Activated T-helper 2 cell treated with anti-CD3 and anti-CD28 coated beads, Interferon-gamma antibody, Interleukin-2, Interleukin-4, amounts not matched to agents 10 μg/mL and 5 μg/mL and 100 μg/mL, durations not matched to agents 14 hours and 24 hours and 36 hours (primary cell): ENCODE measurements at regions not wholly inside any gene's neighbourhood (a gene's known extent, or its start where the extent isn't known, plus 50 kb on each side); places are given as distances from the start of the nearest gene placed in this dataset.

ENCODE experiments used
- DNase-seq: peaks from one replicate; pipeline ENCODE4 v3.0.0; 2021; ENCODE audit warnings: low spot score
- H3K27ac Mint-ChIP-seq: one replicate; pipeline ENCODE4 v1.8.0; 2021; ENCODE audit warnings: mixed read lengths
- H3K27me3 Mint-ChIP-seq: one replicate; pipeline ENCODE4 v1.8.0; 2021; ENCODE audit warnings: low read depth, mixed read lengths
- H3K36me3 Mint-ChIP-seq: one replicate; pipeline ENCODE4 v1.8.0; 2021; ENCODE audit warnings: low read depth, mixed read lengths
- H3K4me1 Mint-ChIP-seq: one replicate; pipeline ENCODE4 v1.8.0; 2021; ENCODE audit warnings: low read depth, mixed read lengths
- H3K4me3 Mint-ChIP-seq: one replicate; pipeline ENCODE4 v1.8.0; 2021; ENCODE audit warnings: low read depth, mild to moderate bottlenecking, moderate library complexity, mixed read lengths
- H3K9me3 Mint-ChIP-seq: one replicate; pipeline ENCODE4 v1.8.0; 2021; ENCODE audit warnings: mixed read lengths
- intact Hi-C: fragments of 100-400 bp; cut with micrococcal nuclease; formaldehyde crosslinking; loops from one replicate; pipeline ENCODE4 v1.15.1; 2023

GRCh38 chr13:73935991-73936390 is 198.2 kb downstream of the KLF12 start:
- DNase-seq = no peak
- Mint-ChIP-seq H3K27me3 (no peaks in the 10 kb centered on the region), H3K4me3 (no peak overlapping the region), H3K9me3 (no peaks in the 10 kb centered on the region), H3K27ac (no peak overlapping the region), H3K4me1 (peaks cover 39% of the 10 kb centered on the region), H3K36me3 (peaks cover 17% of the 10 kb centered on the region)
- intact Hi-C loops = no loop called here

DNA sequence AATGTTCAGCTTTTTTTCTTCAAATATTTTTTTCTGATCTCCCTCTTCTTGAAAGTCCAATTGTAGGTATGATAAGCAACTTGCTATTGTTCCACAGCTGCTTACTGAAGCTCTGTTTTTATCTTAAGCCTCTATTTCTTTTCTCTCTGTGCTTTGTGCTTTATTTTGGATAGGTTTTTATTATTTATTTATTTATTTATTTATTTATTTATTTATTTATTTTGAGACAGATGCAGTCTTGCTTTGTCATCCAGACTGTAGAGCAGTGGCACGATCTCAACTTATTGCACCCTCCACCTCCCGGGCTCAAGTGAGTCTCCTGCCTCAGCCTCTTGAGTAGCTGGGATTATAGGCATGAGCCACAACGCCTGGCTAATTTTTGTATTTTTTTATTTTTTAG is 199.4 kb downstream of the KLF12 start:
- DNase-seq = no peak

GRCh38 chr13:73934215-73934641 is 200.0 kb downstream of the KLF12 start:
- no peak overlapping the region for H3K4me3 Mint-ChIP-seq
- peaks cover 7% of the 10 kb centered on the region for H3K36me3 Mint-ChIP-seq
- DNase-seq = no peak
- no peaks in the 10 kb centered on the region for H3K9me3 Mint-ChIP-seq
- peaks cover 30% of the 10 kb centered on the region for H3K4me1 Mint-ChIP-seq
- H3K27ac Mint-ChIP-seq = no peak overlapping the region
- intact Hi-C loops = no loop called here
- no peaks in the 10 kb centered on the region for H3K27me3 Mint-ChIP-seq

More for the DNA sequence above, 199.4 kb downstream of the KLF12 start:
- peaks cover 10% of the 10 kb centered on the region for H3K36me3 Mint-ChIP-seq
- H3K9me3 Mint-ChIP-seq = no peaks in the 10 kb centered on the region
- no peak overlapping the region for H3K4me3 Mint-ChIP-seq
- no peak overlapping the region for H3K27ac Mint-ChIP-seq
- intact Hi-C loops = no loop called here
- H3K4me1 Mint-ChIP-seq = peaks cover 30% of the 10 kb centered on the region
- H3K27me3 Mint-ChIP-seq = no peaks in the 10 kb centered on the region

GRCh38 chr13:73933795-73934194 is 200.4 kb downstream of the KLF12 start:
- DNase-seq = no peak
- no peak overlapping the region for H3K27ac Mint-ChIP-seq
- intact Hi-C loops = no loop called here
- H3K4me1 Mint-ChIP-seq = peaks cover 34% of the 10 kb centered on the region
- H3K27me3 Mint-ChIP-seq = no peaks in the 10 kb centered on the region
- H3K9me3 Mint-ChIP-seq = no peaks in the 10 kb centered on the region
- peaks cover 7% of the 10 kb centered on the region for H3K36me3 Mint-ChIP-seq
- no peak overlapping the region for H3K4me3 Mint-ChIP-seq

DNA sequence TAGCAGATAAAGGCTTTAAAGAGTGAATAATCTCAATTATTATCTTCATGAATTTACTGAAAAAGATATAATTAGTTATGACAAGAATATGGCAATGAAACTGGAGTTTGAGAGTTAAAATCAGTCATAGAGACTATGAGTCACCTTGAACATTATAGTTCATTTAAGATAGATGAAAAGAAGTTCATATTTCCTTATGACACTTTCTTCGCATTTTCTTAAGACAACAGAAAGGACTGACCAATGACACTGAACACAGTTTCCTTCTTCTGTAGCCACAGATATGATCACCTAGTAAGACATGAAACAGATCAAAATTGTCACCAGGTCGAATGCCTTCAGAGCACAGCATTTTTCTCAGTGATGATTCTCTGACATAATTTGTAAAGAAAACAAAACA is 202.1 kb downstream of the KLF12 start:
- no peak overlapping the region for H3K4me3 Mint-ChIP-seq
- H3K9me3 Mint-ChIP-seq = no peaks in the 10 kb centered on the region
- intact Hi-C loops = loop anchor here (1.0 kb wide), 2 partner anchors 8 to 11 kb away; no protein-coding TSS in a partner anchor
- H3K27ac Mint-ChIP-seq = peak overlapping the region; percentile 68
- peaks cover 37% of the 10 kb centered on the region for H3K4me1 Mint-ChIP-seq
- H3K36me3 Mint-ChIP-seq = peaks cover 10% of the 10 kb centered on the region
- H3K27me3 Mint-ChIP-seq = no peaks in the 10 kb centered on the region
- DNase-seq = no peak

DNA sequence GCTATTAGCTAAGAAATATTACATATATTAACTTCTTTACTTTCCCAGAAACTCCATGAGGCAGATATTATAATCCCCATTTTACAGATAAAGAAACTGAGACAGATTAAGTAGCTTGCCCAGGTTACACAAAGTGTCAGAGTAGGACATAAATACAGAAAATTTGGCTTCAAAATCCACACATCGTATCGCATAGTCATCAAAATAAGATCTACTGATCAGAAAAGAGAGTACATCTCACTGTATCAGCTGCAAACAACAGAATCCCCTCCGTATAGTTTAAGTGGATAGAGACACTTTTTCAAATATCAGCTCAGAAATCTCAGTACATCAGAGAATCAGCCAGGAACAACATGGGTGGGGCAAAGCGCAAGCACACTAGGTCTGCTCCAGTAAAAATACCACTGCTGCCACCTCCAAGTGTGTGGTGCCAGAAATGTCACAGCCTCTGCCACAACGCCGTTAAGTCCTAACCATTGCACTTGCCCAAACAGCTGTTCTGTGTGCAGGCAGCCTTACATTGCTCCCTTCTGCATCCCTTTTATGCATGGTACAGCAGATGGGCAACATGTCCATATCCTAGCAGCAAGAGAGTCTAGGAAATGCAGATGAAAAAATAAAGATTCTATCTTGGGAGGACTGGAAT is 204.8 kb downstream of the KLF12 start:
- Mint-ChIP-seq H3K27ac (no peak overlapping the region), H3K36me3 (peaks cover 13% of the 10 kb centered on the region), H3K9me3 (no peaks in the 10 kb centered on the region), H3K4me1 (peaks cover 46% of the 10 kb centered on the region), H3K4me3 (no peak overlapping the region), H3K27me3 (no peaks in the 10 kb centered on the region)
- DNase-seq = no peak
- intact Hi-C loops = no loop called here

- H3K27me3 Mint-ChIP-seq = no peaks in the 10 kb centered on the region
- H3K36me3 Mint-ChIP-seq = peaks cover 15% of the 10 kb centered on the region
- peak overlapping the region; percentile 72 for H3K27ac Mint-ChIP-seq
- no peak overlapping the region for H3K4me3 Mint-ChIP-seq
- intact Hi-C loops = loop anchor here (1.0 to 5.0 kb wide), 6 partner anchors 8 to 318 kb away; no protein-coding TSS in a partner anchor
- H3K4me1 Mint-ChIP-seq = peaks cover 58% of the 10 kb centered on the region
- no peak for DNase-seq
- no peaks in the 10 kb centered on the region for H3K9me3 Mint-ChIP-seq
Observed at GRCh38 chr13:73924607-73925006, 209.6 kb downstream of the KLF12 start.

DNA sequence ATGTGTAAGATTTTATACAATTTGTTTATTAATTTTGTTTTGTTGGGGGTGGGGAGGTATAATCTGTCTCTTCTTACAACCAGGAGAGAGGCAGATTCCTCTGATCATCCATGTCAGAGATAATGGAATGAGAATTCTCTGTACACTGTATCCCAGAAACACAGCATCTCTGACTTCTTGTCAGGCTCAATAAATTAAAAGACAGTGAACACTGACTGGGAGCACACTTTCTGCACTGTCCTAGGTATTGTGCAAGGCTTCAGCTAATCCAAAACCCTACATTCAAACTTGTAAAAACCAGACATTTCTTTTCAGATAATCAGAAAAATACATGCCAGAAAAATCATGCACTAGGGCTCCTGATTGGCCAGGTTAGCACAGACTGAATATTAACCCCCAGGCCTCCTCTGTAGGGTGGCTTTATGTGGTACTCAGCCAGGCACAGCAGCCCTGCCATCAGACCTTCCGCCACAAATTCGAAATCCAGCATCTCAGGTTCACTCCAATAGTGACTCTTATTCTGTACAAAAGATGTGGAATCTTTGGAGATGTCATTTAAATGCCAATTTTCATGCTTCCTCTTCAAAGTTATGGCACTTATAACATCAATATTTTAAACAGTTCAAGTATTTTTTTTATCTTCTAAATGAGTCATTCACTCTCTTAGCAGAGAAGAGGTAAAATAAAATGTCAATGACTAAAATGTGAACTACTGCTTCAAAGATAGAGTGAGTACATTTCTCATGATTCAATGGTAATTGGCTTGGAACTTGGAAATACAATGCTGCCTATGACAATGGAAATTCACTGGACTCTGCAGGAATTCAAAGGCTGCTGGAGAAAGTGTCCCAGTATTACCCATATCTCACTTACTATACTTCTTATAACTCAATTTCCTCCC is 211.5 kb downstream of the KLF12 start:
- DNase-seq = no peak
- no peaks in the 10 kb centered on the region for H3K9me3 Mint-ChIP-seq
- H3K4me1 Mint-ChIP-seq = peaks cover 64% of the 10 kb centered on the region
- intact Hi-C loops = loop anchor here (1.0 to 5.0 kb wide), 5 partner anchors 21 to 320 kb away; no protein-coding TSS in a partner anchor
- H3K27ac Mint-ChIP-seq = peak overlapping the region; percentile 48
- H3K36me3 Mint-ChIP-seq = peaks cover 15% of the 10 kb centered on the region
- H3K27me3 Mint-ChIP-seq = no peaks in the 10 kb centered on the region
- H3K4me3 Mint-ChIP-seq = no peak overlapping the region

DNA sequence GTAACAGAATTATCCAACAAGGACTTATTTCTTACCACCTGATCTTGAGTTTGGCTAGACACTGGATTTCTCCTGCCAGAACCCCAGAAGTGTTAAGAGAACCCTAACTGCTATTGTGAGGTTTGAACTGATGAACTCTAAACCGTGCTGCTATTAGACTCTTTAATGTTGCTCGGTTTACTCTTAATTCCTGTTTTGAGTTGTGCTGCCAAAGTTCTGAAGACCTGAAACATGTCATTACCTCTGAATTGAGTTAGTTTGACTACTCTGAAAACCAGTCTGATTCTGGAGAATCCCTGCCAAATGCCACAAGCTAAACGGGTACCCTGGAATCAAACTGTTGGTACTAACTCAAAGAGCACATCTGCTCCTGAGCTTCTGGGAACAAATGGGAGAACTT is 215.5 kb downstream of the KLF12 start:
- intact Hi-C loops = no loop called here

DNA sequence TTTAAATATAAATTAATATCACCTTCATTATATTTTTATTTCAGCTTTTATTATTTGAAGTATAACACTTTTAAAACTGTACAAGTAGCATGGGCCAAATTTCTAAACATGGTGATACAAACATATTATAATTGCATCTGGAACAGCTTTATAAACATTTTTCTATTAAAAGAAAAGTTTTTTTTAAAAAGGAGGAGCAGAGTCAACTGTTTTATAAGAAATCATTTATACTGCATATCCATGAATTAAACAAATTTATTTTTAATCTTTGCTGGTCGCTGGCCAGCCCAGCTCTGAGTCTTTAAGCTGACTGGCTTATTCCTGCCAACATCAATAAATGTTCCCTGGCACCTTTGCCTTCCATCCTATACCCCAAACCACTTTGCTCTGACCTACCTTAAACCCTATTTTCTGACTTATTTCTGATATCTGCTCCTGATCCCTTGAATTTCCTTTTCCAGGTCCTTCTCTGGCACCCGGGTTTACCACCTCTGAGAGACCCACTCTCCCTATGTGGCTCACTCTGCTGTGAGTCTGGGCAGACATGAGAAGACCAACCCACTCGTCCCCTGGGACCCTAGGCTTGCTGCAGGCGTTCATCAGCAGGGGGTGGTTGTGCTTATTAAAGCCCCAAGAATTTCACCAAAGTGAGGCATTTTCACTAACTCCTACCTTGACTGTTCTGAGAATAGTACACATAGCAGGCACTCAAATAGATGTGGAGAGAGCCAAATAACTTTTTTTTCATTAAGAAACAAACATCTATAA is 220.3 kb downstream of the KLF12 start:
- H3K36me3 Mint-ChIP-seq = no peaks in the 10 kb centered on the region
- DNase-seq = no peak
- H3K27me3 Mint-ChIP-seq = no peaks in the 10 kb centered on the region
- no peak overlapping the region for H3K27ac Mint-ChIP-seq
- H3K9me3 Mint-ChIP-seq = no peaks in the 10 kb centered on the region
- H3K4me1 Mint-ChIP-seq = peaks cover 24% of the 10 kb centered on the region
- H3K4me3 Mint-ChIP-seq = no peak overlapping the region
- intact Hi-C loops = no loop called here

More for the DNA sequence above, 215.5 kb downstream of the KLF12 start:
- H3K4me1 Mint-ChIP-seq = peaks cover 51% of the 10 kb centered on the region
- no peaks in the 10 kb centered on the region for H3K27me3 Mint-ChIP-seq
- DNase-seq = no peak
- peaks cover 3% of the 10 kb centered on the region for H3K36me3 Mint-ChIP-seq
- no peak overlapping the region for H3K4me3 Mint-ChIP-seq
- no peaks in the 10 kb centered on the region for H3K9me3 Mint-ChIP-seq
- no peak overlapping the region for H3K27ac Mint-ChIP-seq

DNA sequence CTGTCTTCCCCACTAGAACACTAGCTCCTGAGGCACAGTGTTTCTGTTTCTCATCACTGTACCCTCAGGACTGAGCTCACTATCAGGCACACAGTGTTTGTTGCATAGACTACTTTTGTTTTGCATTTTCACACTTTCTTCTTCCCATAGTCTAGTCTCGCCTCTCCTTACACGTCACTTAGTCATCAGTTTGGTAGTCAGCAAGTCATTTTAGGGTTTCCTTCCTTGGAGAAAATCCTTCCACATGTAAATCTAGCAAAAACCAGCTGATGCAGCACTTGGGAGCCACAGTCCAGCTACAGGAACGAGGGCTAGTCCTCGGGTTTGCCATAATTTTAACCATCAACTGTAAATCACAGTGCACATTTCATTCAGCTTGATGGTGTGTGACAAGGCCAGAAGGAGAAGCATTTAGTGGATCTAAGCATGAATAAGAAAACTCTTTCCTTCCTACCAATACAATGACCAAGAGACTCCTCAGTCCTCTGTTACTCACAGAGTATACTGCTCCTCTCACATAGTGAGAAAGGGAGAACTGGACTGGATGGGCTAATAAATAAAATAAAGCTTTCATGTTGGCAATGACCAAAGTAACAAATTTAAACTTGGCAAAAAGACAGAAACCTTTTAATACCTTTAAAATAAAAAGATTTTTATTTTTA is 221.0 kb downstream of the KLF12 start:
- Mint-ChIP-seq H3K9me3 (no peaks in the 10 kb centered on the region), H3K27me3 (no peaks in the 10 kb centered on the region), H3K27ac (no peak overlapping the region), H3K4me3 (no peak overlapping the region), H3K4me1 (peaks cover 17% of the 10 kb centered on the region), H3K36me3 (no peaks in the 10 kb centered on the region)
- no peak for DNase-seq
- intact Hi-C loops = no loop called here

GRCh38 chr13:73911361-73911760 is 222.8 kb downstream of the KLF12 start:
- Mint-ChIP-seq H3K4me3 (no peak overlapping the region), H3K27me3 (no peaks in the 10 kb centered on the region)

More at GRCh38 chr13:73911361-73911760, 222.8 kb downstream of the KLF12 start:
- Mint-ChIP-seq H3K9me3 (no peaks in the 10 kb centered on the region), H3K36me3 (no peaks in the 10 kb centered on the region), H3K27ac (no peak overlapping the region), H3K4me1 (peaks cover 12% of the 10 kb centered on the region)
- no peak for DNase-seq
- intact Hi-C loops = no loop called here
